22Rv1 (cell line): ENCODE measurements at regions not wholly inside any gene's neighbourhood (a gene's known extent, or its start where the extent isn't known, plus 50 kb on each side); places are given as distances from the start of the nearest gene placed in this dataset.

Experiments
- CTCF ChIP-seq: fragments of 450-650 bp; IDR thresholded peaks from 2 replicates; pipeline ENCODE4 v1.5.1; 2017; ENCODE audit warnings: mild to moderate bottlenecking
- ZFX ChIP-seq: fragments of 450-650 bp; IDR thresholded peaks from 2 replicates; pipeline ENCODE4 v1.6.1; 2017; ENCODE audit warnings: antibody characterized with exemption, borderline replicate concordance

GRCh38 chr2:60365556-60365955, 187.9 kb downstream of the BCL11A start:
- TF ChIP-seq CTCF (no peak), ZFX (no peak)
